OCI-LY7 (cell line): ENCODE measurements at regions not wholly inside any gene's neighbourhood (a gene's known extent, or its start where the extent isn't known, plus 50 kb on each side); places are given as distances from the start of the nearest gene placed in this dataset.

Experiments
- BruUV-seq: library from RNA; stranded (reverse); fragments of 400-500 nt; replicated peaks from 2 replicates; lab custom pipeline; 2021; lab: Mats Ljungman, UMichigan
- CTCF ChIA-PET: fragments of 300-600 bp; sonication (Branson Sonifier 250); formaldehyde crosslinking; loops from one replicate; lab custom pipeline; 2022; ENCODE audit warnings: antibody characterized with exemption; ENCODE audit not compliant: unreplicated experiment; lab: Charles Lee
- POLR2A ChIA-PET: fragments of 300-600 bp; sonication (Branson Sonifier 250); formaldehyde crosslinking; loops from one replicate; lab custom pipeline; 2022; ENCODE audit warnings: antibody characterized with exemption; lab: Charles Lee
- DNase-seq: peaks from one replicate; pipeline ENCODE4 v3.0.0-alpha.2; 2015; ENCODE audit warnings: low spot score
- H2AFZ ChIP-seq: fragments of 200-600 bp; sonication (generic), shearing (Covaris generic); 2 replicates; pipeline ENCODE4 v1.6.1; 2014; ENCODE audit warnings: mild to moderate bottlenecking, antibody characterized with exemption, low read length, moderate library complexity
- H3K27ac ChIP-seq: fragments of 200-600 bp; sonication (generic); 2 replicates; pipeline ENCODE4 v1.5.1; 2014; ENCODE audit warnings: mixed run types, low read depth, mild to moderate bottlenecking, moderate library complexity, low read length, inconsistent platforms; ENCODE audit not compliant: poor library complexity, severe bottlenecking
- H3K36me3 ChIP-seq: fragments of 200-600 bp; sonication (generic); 2 replicates; pipeline ENCODE4 v1.6.1; 2014; ENCODE audit warnings: mild to moderate bottlenecking, antibody characterized with exemption, low read length, moderate library complexity, mixed read lengths; ENCODE audit not compliant: insufficient read depth
- H3K4me1 ChIP-seq: fragments of 200-600 bp; sonication (generic); 2 replicates; pipeline ENCODE4 v1.5.1; 2014; ENCODE audit warnings: mild to moderate bottlenecking, low read length; ENCODE audit not compliant: insufficient read depth, poor library complexity, severe bottlenecking
- H3K4me2 ChIP-seq: fragments of 200-600 bp; sonication (generic); 2 replicates; pipeline ENCODE4 v1.6.1; 2014; ENCODE audit warnings: mild to moderate bottlenecking, low read length
- H3K4me3 ChIP-seq: fragments of 200-600 bp; sonication (generic); 2 replicates; pipeline ENCODE4 v1.5.1; 2014; ENCODE audit warnings: mild to moderate bottlenecking, low read depth, low read length; ENCODE audit not compliant: poor library complexity, severe bottlenecking
- H3K79me2 ChIP-seq: fragments of 200-600 bp; sonication (generic); 2 replicates; pipeline ENCODE4 v1.6.1; 2016; ENCODE audit warnings: low read depth, mild to moderate bottlenecking, low read length, moderate library complexity, mixed read lengths; ENCODE audit not compliant: insufficient read depth
- H3K9me2 ChIP-seq: fragments of 200-600 bp; sonication (generic); 2 replicates; pipeline ENCODE4 v1.6.1; 2016; ENCODE audit warnings: mild to moderate bottlenecking, low read length, mixed read lengths; ENCODE audit not compliant: insufficient read depth
- H3K9me3 ChIP-seq: fragments of 200-600 bp; sonication (generic); 2 replicates; pipeline ENCODE4 v1.6.1; 2014; ENCODE audit warnings: mild to moderate bottlenecking, mixed run types, low read length, mixed read lengths
- H4K20me1 ChIP-seq: fragments of 200-600 bp; sonication (generic); 2 replicates; pipeline ENCODE4 v1.6.1; 2014; ENCODE audit warnings: mild to moderate bottlenecking, antibody characterized with exemption, low read length, moderate library complexity, mixed read lengths; ENCODE audit not compliant: insufficient read depth
- EZH2phosphoT487 ChIP-seq: fragments of 200-600 bp; sonication (generic); IDR thresholded peaks from 2 replicates; pipeline ENCODE4 v1.6.1; 2018; ENCODE audit warnings: low read depth, borderline replicate concordance, mild to moderate bottlenecking, mixed run types, antibody characterized with exemption, low read length, moderate library complexity, mixed read lengths
- intact Hi-C: fragments of 100-400 bp; cut with micrococcal nuclease; formaldehyde crosslinking; loops from one replicate; pipeline ENCODE4 v1.10.0; 2022; ENCODE audit not compliant: unreplicated experiment
- TF ChIP-seq, protein P1 (sequence below): fragments of 200-600 bp; sonication (generic); conservative IDR thresholded peaks from 2 replicates; pipeline ENCODE4 v1.5.1; 2014; ENCODE audit warnings: mild to moderate bottlenecking, antibody characterized with exemption, low read length, moderate library complexity, mixed read lengths

- no peak for DNase-seq
- no TSS peak for BruUV-seq
- Histone ChIP-seq H3K4me3 (no peak overlapping the region), H3K4me2 (no peak overlapping the region), H2AFZ (no peak overlapping the region), H3K4me1 (no peaks in the 10 kb centered on the region), H3K9me2 (no peaks in the 10 kb centered on the region), H3K36me3 (no peaks in the 10 kb centered on the region), H4K20me1 (no peaks in the 10 kb centered on the region), H3K27ac (no peak overlapping the region), H3K9me3 (no peaks in the 10 kb centered on the region), H3K79me2 (no peaks in the 10 kb centered on the region)
- POLR2A ChIA-PET = interaction anchor here (1.1 kb wide), 1 partner anchor 22 kb away, joined by 3 read pairs; no protein-coding TSS in a partner anchor
- TF ChIP-seq, protein P1, sequence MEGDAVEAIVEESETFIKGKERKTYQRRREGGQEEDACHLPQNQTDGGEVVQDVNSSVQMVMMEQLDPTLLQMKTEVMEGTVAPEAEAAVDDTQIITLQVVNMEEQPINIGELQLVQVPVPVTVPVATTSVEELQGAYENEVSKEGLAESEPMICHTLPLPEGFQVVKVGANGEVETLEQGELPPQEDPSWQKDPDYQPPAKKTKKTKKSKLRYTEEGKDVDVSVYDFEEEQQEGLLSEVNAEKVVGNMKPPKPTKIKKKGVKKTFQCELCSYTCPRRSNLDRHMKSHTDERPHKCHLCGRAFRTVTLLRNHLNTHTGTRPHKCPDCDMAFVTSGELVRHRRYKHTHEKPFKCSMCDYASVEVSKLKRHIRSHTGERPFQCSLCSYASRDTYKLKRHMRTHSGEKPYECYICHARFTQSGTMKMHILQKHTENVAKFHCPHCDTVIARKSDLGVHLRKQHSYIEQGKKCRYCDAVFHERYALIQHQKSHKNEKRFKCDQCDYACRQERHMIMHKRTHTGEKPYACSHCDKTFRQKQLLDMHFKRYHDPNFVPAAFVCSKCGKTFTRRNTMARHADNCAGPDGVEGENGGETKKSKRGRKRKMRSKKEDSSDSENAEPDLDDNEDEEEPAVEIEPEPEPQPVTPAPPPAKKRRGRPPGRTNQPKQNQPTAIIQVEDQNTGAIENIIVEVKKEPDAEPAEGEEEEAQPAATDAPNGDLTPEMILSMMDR = no peak
- TF ChIP-seq EZH2phosphoT487 = no peak
- CTCF ChIA-PET = no interaction called here
- intact Hi-C loops = no loop called here
These were observed 72.2 kb upstream of the BHLHE40 start for GRCh38 chr3:4907050-4907449.

DNA sequence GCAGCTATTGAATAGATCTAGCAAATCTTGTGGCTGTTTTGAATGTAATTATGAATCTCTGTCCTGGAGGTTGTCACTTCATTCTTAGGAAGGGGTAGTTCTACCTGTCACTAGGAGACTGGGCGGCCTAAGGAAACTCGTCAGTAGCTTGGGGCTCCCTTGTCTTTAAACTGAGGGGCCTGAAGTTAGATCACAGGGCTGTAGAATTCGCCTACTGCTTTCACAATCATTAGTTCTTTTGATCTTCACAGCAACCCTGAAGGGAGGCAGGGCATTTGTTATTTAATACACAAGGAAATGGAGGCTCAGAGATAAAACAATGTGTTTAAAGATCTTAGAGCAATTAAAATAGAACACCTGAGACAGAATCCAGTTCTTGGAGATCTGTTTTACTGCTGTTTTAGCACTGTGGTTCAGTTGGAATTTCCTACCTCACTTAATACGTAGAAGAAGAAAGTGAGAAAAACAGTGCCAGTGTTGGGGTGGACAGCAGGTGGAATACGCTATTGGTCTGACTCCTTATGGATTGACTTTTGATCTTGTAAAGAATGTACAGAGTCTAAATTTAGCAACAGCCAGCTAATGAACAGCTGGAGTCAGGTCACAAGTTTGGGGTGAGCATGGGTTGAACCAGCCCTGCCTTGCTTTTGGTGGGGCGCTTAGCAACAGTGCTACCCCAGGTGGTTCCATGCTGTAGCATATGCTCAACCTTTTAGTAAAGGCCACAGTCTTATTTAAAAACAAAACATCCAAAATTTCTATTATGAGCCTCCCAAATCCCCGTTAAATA lies 71.4 kb upstream of the BHLHE40 start:
- Histone ChIP-seq H4K20me1 (no peaks in the 10 kb centered on the region), H3K9me2 (no peaks in the 10 kb centered on the region), H3K9me3 (no peaks in the 10 kb centered on the region), H3K4me2 (no peak overlapping the region), H3K79me2 (no peaks in the 10 kb centered on the region), H3K27ac (no peak overlapping the region), H3K36me3 (no peaks in the 10 kb centered on the region), H3K4me1 (no peaks in the 10 kb centered on the region), H2AFZ (no peak overlapping the region), H3K4me3 (no peak overlapping the region)
- POLR2A ChIA-PET = interaction anchor here (1.1 kb wide), 1 partner anchor 23 kb away, joined by 3 read pairs; no protein-coding TSS in a partner anchor
- no peak for DNase-seq
- intact Hi-C loops = no loop called here
- CTCF ChIA-PET = no interaction called here
- no TSS peak for BruUV-seq
- TF ChIP-seq EZH2phosphoT487 = no peak
- TF ChIP-seq, protein P1 = no peak
